Fibroblast of lung (primary cell): ENCODE measurements at regions not wholly inside any gene's neighbourhood (a gene's known extent, or its start where the extent isn't known, plus 50 kb on each side); places are given as distances from the start of the nearest gene placed in this dataset.

Experiments used
- DNase-seq, 2 donors: peaks; one replicate each; pipeline versions ENCODE4 v3.0.0 to v3.0.0-alpha.2; 2010; ENCODE audit warnings: low read depth in 2 of 2
- H2AFZ ChIP-seq: 2 replicates; pipeline ENCODE4 v1.5.1; 2012; ENCODE audit warnings: low read length, control low read depth, inconsistent platforms
- H3K27ac ChIP-seq: 2 replicates; pipeline ENCODE4 v1.5.1; 2011; ENCODE audit warnings: low read length, control low read depth; ENCODE audit not compliant: insufficient read depth
- H3K27me3 ChIP-seq: 2 replicates; pipeline ENCODE4 v1.5.1; 2011; ENCODE audit warnings: mild to moderate bottlenecking, low read length; ENCODE audit not compliant: control insufficient read depth, insufficient read depth
- H3K36me3 ChIP-seq: 2 replicates; pipeline ENCODE4 v1.5.1; 2011; ENCODE audit warnings: low read length; ENCODE audit not compliant: control insufficient read depth, insufficient read depth
- H3K4me1 ChIP-seq: 2 replicates; pipeline ENCODE4 v1.5.1; 2011; ENCODE audit warnings: low read length; ENCODE audit not compliant: control insufficient read depth, insufficient read depth; ENCODE audit errors: extremely low read depth
- H3K4me2 ChIP-seq: 2 replicates; pipeline ENCODE4 v1.5.1; 2011; ENCODE audit warnings: low read length, control low read depth; ENCODE audit not compliant: insufficient read depth; ENCODE audit errors: extremely low read depth
- H3K4me3 ChIP-seq, 4 experiments: fragments of 200-600 bp in 1 of 4; sonication (generic) in 1 of 4; replicated peaks in 1 of 4; 2 replicates each; pipeline ENCODE4 v1.5.1; 2011 to 2016; ENCODE audit warnings: low read length in 4 of 4, low read depth in 3 of 4, mild to moderate bottlenecking in 3 of 4, control low read depth in 2 of 4, inconsistent platforms in 1 of 4, mixed read lengths in 1 of 4; ENCODE audit not compliant: insufficient read depth in 1 of 4; ENCODE audit errors: control extremely low read depth in 1 of 4
- H3K79me2 ChIP-seq: 2 replicates; pipeline ENCODE4 v1.5.1; 2012; ENCODE audit warnings: mild to moderate bottlenecking, low read length, inconsistent platforms; ENCODE audit not compliant: control insufficient read depth, insufficient read depth
- H3K9ac ChIP-seq: 2 replicates; pipeline ENCODE4 v1.5.1; 2011; ENCODE audit warnings: mild to moderate bottlenecking, low read length, control low read depth; ENCODE audit not compliant: insufficient read depth
- H3K9me3 ChIP-seq: 2 replicates; pipeline ENCODE4 v1.5.1; 2012; ENCODE audit warnings: low read depth, low read length; ENCODE audit not compliant: control insufficient read depth, insufficient read depth
- H4K20me1 ChIP-seq: 2 replicates; pipeline ENCODE4 v1.5.1; 2011; ENCODE audit warnings: low read length; ENCODE audit not compliant: control insufficient read depth, insufficient read depth; ENCODE audit errors: extremely low read depth
- EZH2 ChIP-seq: IDR thresholded peaks from 2 replicates; pipeline ENCODE4 v1.5.1; 2012; ENCODE audit warnings: low read length, control low read depth, mild to moderate bottlenecking; ENCODE audit errors: missing control alignments
- TF ChIP-seq, protein P1 (sequence below), 2 donors: IDR thresholded peaks in 1 of 2; conservative IDR thresholded peaks in 1 of 2; 1 replicate in 1 of 2; 2 replicates in 1 of 2; pipeline ENCODE4 v1.5.1; 2011 to 2012; ENCODE audit warnings: low read length in 2 of 2, control low read depth in 1 of 2, inconsistent platforms in 1 of 2, low read depth in 1 of 2, mild to moderate bottlenecking in 1 of 2

DNA sequence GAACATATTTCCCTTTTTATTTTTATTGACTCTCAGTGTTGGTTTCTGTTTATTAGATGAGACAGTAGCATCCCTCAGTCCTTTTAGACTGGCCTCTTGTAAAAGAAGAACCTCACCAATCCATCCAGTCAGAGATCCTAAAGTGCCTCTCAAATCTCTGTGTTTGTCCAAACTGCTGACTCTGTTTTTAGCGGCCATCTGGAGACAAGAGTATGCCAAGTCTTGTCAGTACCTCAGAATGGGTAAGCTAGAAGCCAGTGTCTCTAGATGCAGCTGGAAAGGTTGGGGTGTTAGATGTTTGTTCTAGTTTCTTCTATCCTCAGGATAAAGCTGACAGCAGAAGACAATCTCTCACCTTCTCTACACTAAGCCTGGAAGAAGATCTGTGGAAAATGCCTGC is 537.7 kb upstream of the ZNF385D start:
- Histone ChIP-seq H3K9ac (no peak overlapping the region), H3K9me3 (no peaks in the 10 kb centered on the region), H3K4me1 (peaks cover 10% of the 10 kb centered on the region), H3K27ac (no peak overlapping the region), H3K4me3 (no peak overlapping the region), H4K20me1 (no peaks in the 10 kb centered on the region), H2AFZ (no peak overlapping the region), H3K36me3 (no peaks in the 10 kb centered on the region), H3K4me2 (no peak overlapping the region), H3K79me2 (no peaks in the 10 kb centered on the region), H3K27me3 (no peaks in the 10 kb centered on the region)
- DNase-seq = no peak
- TF ChIP-seq, protein P1, sequence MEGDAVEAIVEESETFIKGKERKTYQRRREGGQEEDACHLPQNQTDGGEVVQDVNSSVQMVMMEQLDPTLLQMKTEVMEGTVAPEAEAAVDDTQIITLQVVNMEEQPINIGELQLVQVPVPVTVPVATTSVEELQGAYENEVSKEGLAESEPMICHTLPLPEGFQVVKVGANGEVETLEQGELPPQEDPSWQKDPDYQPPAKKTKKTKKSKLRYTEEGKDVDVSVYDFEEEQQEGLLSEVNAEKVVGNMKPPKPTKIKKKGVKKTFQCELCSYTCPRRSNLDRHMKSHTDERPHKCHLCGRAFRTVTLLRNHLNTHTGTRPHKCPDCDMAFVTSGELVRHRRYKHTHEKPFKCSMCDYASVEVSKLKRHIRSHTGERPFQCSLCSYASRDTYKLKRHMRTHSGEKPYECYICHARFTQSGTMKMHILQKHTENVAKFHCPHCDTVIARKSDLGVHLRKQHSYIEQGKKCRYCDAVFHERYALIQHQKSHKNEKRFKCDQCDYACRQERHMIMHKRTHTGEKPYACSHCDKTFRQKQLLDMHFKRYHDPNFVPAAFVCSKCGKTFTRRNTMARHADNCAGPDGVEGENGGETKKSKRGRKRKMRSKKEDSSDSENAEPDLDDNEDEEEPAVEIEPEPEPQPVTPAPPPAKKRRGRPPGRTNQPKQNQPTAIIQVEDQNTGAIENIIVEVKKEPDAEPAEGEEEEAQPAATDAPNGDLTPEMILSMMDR (conservative IDR thresholded peaks at IDR 0.05 in 1 of 2, IDR thresholded peaks at IDR 0.05 in 1 of 2; ENCODE audit: low read depth in 1 of 2, low read length in 2 of 2) = no peak
- TF ChIP-seq EZH2 = no peak

- Histone ChIP-seq H2AFZ (no peak overlapping the region), H3K27ac (no peak overlapping the region), H3K79me2 (no peaks in the 10 kb centered on the region), H3K4me1 (no peaks in the 10 kb centered on the region), H4K20me1 (no peaks in the 10 kb centered on the region), H3K36me3 (no peaks in the 10 kb centered on the region), H3K9ac (no peak overlapping the region), H3K9me3 (no peaks in the 10 kb centered on the region), H3K4me3 (no peak overlapping the region), H3K4me2 (no peak overlapping the region), H3K27me3 (no peaks in the 10 kb centered on the region)
- DNase-seq = no peak
- TF ChIP-seq, protein P1 (conservative IDR thresholded peaks at IDR 0.05 in 1 of 2, IDR thresholded peaks at IDR 0.05 in 1 of 2; ENCODE audit: low read depth in 1 of 2, low read length in 2 of 2) = no peak
- no peak for TF ChIP-seq EZH2
These were observed 541.7 kb upstream of the ZNF385D start for GRCh38 chr3:22292681-22293080.

DNA sequence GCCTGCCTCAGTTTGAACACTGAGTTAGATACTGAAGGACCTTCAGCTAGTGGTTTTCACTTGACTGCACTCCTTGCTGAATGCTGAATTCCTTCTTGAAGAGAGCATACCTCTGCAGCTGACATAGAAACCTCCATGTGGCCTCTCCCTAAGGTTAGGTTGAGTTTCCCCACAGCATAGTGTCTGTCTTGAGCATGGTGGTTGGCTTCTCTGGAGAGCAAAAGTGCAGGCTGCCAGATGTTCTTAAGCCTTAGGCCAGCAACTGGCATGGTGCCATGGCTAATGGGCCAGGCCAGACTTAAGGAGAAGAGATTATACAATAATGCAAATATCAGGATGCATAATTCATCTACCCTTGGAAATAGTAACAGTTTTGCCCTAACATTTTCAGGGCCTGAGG is 545.6 kb upstream of the ZNF385D start:
- Histone ChIP-seq H3K79me2 (no peaks in the 10 kb centered on the region), H3K27me3 (no peaks in the 10 kb centered on the region), H3K36me3 (no peaks in the 10 kb centered on the region), H3K9me3 (no peaks in the 10 kb centered on the region), H3K4me2 (no peak overlapping the region), H3K4me1 (no peaks in the 10 kb centered on the region), H3K4me3 (no peak overlapping the region), H3K27ac (no peak overlapping the region), H3K9ac (no peak overlapping the region), H2AFZ (no peak overlapping the region), H4K20me1 (no peaks in the 10 kb centered on the region)
- peak; percentile 8 to 76 for DNase-seq
- TF ChIP-seq EZH2 = no peak
- TF ChIP-seq, protein P1 (conservative IDR thresholded peaks at IDR 0.05 in 1 of 2, IDR thresholded peaks at IDR 0.05 in 1 of 2; ENCODE audit: low read depth in 1 of 2, low read length in 2 of 2) = no peak
